ENCODE measurements at regions not wholly inside any gene's neighbourhood (a gene's known extent, or its start where the extent isn't known, plus 50 kb on each side); places are given as distances from the start of the nearest gene placed in this dataset.

DNA sequence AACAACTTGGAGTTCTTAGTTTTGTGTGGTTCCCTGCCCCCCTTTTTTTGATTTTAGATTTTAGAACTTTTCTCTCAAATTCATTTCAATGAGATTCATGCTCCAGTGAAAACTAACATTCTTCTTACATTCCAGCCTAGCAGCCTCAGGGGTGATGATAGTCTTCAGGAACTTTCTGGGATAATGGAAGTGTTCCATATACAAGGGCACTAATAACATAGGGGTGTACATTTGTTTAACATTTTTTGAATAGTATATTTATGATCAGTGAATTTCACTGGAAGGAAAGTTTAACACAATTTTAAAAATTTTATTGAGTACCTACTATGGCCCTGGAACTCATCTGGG is 61.4 kb upstream of the ZNF648 start:
- DNase-seq (ENCODE audit: low read depth in 2 of 2): no peak

DNA sequence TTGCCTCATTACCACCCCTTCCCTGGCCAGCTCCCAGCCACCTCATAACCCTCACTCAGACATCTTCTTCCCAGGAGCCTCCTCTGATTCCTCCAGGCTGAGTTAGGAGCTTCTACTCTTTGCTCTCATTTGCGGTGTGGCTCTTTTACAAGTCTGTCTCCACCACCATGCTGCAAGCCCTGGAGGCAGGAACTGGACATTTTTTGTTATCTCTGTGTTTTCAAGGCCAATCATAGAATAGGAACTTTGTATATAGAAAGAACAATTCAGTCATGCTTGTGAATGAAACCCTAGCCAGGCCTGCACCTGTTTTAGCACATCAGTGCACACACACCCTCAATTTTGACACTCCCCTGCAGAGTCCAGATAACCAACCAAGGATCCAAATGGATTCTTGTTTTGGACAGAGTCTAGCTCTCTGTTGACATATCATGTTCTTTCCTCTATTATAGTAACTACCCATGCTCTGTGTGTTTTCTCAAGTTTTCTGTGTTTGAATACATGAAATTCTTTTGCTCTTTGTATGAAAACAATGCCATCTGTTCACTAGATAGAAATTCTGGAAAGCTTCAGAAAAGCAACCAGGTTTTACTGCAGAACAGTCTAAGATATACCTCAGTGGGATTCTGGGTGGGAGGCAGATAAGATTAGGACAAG is 60.9 kb upstream of the ZNF648 start:
- no peak for DNase-seq (ENCODE audit: low read depth in 2 of 2)

DNA sequence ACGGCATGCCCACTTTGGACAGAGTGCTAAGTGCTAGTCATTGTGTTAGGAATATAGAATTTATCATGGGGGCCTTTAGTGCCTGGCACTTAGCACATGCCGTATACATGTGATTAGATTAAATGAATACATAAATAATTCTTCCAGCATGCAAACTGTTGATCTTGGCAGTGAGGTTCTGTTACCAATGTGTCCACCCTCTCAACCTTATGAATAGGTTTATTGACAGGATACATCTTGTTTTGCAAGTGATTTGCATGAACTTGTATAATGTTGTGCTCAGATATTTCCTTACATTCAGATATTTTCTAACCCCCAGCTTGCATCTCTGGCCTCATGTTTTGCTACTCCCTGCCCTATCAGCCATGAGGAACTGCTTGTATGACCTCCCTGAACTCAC is 60.3 kb upstream of the ZNF648 start:
- no peak for DNase-seq (ENCODE audit: low read depth in 2 of 2)

- DNase-seq (ENCODE audit: low read depth in 2 of 2): no peak
These were observed 59.1 kb upstream of the ZNF648 start for GRCh38 chr1:182120411-182121258.

GRCh38 chr1:182119631-182120030 is 58.1 kb upstream of the ZNF648 start:
- no peak for DNase-seq (ENCODE audit: low read depth in 2 of 2)

GRCh38 chr1:182118851-182119250 is 57.3 kb upstream of the ZNF648 start:
- DNase-seq (ENCODE audit: low read depth in 2 of 2): no peak

- DNase-seq (ENCODE audit: low read depth in 2 of 2): no peak
These were observed 53.1 kb upstream of the ZNF648 start for GRCh38 chr1:182114627-182115023.

- no peak for DNase-seq (ENCODE audit: low read depth in 2 of 2)
These were observed 52.5 kb upstream of the ZNF648 start for GRCh38 chr1:182113879-182114626.

DNA sequence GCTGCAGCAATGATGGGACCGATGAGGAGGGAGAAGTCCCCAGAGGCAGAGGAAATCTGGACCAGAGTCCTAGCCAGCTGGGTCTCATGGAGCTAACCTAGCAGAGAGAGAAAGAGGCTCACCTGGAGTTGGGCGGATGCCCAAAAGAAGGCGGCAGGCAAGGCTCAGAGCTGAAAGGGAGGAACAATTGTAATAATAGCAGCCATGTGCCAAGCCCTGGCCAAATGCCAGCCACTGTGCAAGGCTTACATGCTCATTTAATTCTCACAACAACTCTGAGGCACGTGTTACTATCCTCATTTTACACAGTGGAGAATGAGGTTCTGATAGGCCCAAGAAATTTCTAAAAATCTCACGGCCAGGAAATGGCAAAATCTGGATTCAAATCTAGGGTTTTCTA is 50.0 kb upstream of the ZNF648 start:
- DNase-seq (ENCODE audit: low read depth in 2 of 2): no peak

Data from stimulated activated CD8-positive, alpha-beta memory T cell treated with anti-CD3 and anti-CD28 coated beads, Interleukin-15, amount 100 ng/mL, for 48 hours (primary cell).